SK-N-SH treated with all-trans-retinoic acid at 6 μM for 48 hours (cell line): ENCODE measurements at regions not wholly inside any gene's neighbourhood (a gene's known extent, or its start where the extent isn't known, plus 50 kb on each side); places are given as distances from the start of the nearest gene placed in this dataset.

Source experiments
- ESRRG ChIP-seq: fragments of 250-450 bp; sonication (Bioruptor Pico); IDR thresholded peaks from 2 replicates; pipeline ENCODE4 v1.6.1; 2021; ENCODE audit warnings: mild to moderate bottlenecking
- ISL1 ChIP-seq: fragments of 250-450 bp; sonication (Bioruptor Pico); IDR thresholded peaks from 2 replicates; pipeline ENCODE4 v2.1.2; 2022; ENCODE audit warnings: mild to moderate bottlenecking, moderate library complexity
- PPARA ChIP-seq: fragments of 250-450 bp; sonication (Bioruptor Pico); IDR thresholded peaks from 2 replicates; pipeline ENCODE4 v1.5.0; 2020; ENCODE audit warnings: mild to moderate bottlenecking, borderline replicate concordance
- RARB ChIP-seq: fragments of 250-450 bp; sonication (Bioruptor Pico); IDR thresholded peaks from 2 replicates; pipeline ENCODE4 v1.8.0; 2021; ENCODE audit warnings: mild to moderate bottlenecking, moderate library complexity
- TCF4 ChIP-seq: fragments of 250-450 bp; sonication (Bioruptor Pico); IDR thresholded peaks from 2 replicates; pipeline ENCODE4 v1.8.0; 2021; ENCODE audit warnings: mild to moderate bottlenecking, moderate library complexity, borderline replicate concordance
- TSHZ2 ChIP-seq: fragments of 250-450 bp; sonication (Bioruptor Pico); IDR thresholded peaks from 2 replicates; pipeline ENCODE4 v1.5.0; 2020; ENCODE audit warnings: mild to moderate bottlenecking, moderate library complexity
- ZFP3 ChIP-seq: fragments of 250-450 bp; sonication (Bioruptor Pico); IDR thresholded peaks from 2 replicates; pipeline ENCODE4 v1.5.0; 2020; ENCODE audit warnings: mild to moderate bottlenecking, moderate library complexity
- ZFP30 ChIP-seq: fragments of 450-650 bp; formaldehyde crosslinking; IDR thresholded peaks from 2 replicates; pipeline ENCODE4 v1.5.0; 2022; ENCODE audit warnings: mild to moderate bottlenecking, moderate library complexity
- ZNF70 ChIP-seq: fragments of 450-650 bp; formaldehyde crosslinking; IDR thresholded peaks from 2 replicates; pipeline ENCODE4 v1.5.0; 2020; ENCODE audit warnings: mild to moderate bottlenecking, moderate library complexity
- TF ChIP-seq, protein P1 (sequence below): fragments of 250-450 bp; sonication (Bioruptor Pico); IDR thresholded peaks from 2 replicates; pipeline ENCODE4 v1.8.0; 2020; ENCODE audit warnings: mild to moderate bottlenecking, moderate library complexity, borderline replicate concordance
- TF ChIP-seq, protein P2 (sequence below): fragments of 250-450 bp; sonication (Bioruptor Pico); IDR thresholded peaks from 2 replicates; pipeline ENCODE4 v1.8.0; 2021; ENCODE audit warnings: low read depth, mild to moderate bottlenecking, moderate library complexity, borderline replicate concordance

GRCh38 chr1:242872521-242872920 is 348.0 kb upstream of the PLD5 start:
- no peak for TF ChIP-seq ZFP3 (CRISPR knock-in tag)
- no peak for TF ChIP-seq ZNF70
- TF ChIP-seq RARB (CRISPR knock-in tag): no peak
- TF ChIP-seq ISL1 (CRISPR knock-in tag): no peak
- no peak for TF ChIP-seq TSHZ2 (CRISPR knock-in tag)
- no peak for TF ChIP-seq ESRRG (CRISPR knock-in tag)
- TF ChIP-seq PPARA (CRISPR knock-in tag): no peak
- TF ChIP-seq, protein P1, sequence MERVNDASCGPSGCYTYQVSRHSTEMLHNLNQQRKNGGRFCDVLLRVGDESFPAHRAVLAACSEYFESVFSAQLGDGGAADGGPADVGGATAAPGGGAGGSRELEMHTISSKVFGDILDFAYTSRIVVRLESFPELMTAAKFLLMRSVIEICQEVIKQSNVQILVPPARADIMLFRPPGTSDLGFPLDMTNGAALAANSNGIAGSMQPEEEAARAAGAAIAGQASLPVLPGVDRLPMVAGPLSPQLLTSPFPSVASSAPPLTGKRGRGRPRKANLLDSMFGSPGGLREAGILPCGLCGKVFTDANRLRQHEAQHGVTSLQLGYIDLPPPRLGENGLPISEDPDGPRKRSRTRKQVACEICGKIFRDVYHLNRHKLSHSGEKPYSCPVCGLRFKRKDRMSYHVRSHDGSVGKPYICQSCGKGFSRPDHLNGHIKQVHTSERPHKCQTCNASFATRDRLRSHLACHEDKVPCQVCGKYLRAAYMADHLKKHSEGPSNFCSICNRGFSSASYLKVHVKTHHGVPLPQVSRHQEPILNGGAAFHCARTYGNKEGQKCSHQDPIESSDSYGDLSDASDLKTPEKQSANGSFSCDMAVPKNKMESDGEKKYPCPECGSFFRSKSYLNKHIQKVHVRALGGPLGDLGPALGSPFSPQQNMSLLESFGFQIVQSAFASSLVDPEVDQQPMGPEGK (CRISPR knock-in tag): no peak
- TF ChIP-seq, protein P2, sequence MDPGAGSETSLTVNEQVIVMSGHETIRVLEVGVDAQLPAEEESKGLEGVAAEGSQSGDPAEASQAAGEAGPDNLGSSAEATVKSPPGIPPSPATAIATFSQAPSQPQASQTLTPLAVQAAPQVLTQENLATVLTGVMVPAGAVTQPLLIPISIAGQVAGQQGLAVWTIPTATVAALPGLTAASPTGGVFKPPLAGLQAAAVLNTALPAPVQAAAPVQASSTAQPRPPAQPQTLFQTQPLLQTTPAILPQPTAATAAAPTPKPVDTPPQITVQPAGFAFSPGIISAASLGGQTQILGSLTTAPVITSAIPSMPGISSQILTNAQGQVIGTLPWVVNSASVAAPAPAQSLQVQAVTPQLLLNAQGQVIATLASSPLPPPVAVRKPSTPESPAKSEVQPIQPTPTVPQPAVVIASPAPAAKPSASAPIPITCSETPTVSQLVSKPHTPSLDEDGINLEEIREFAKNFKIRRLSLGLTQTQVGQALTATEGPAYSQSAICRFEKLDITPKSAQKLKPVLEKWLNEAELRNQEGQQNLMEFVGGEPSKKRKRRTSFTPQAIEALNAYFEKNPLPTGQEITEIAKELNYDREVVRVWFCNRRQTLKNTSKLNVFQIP: no peak
- TF ChIP-seq TCF4 (CRISPR knock-in tag): no peak
- no peak for TF ChIP-seq ZFP30 (CRISPR knock-in tag)
